DOHH2 (cell line): ENCODE measurements at regions not wholly inside any gene's neighbourhood (a gene's known extent, or its start where the extent isn't known, plus 50 kb on each side); places are given as distances from the start of the nearest gene placed in this dataset.

Source experiments
- CTCF ChIP-seq: fragments of 200-600 bp; sonication (generic); IDR thresholded peaks from one replicate; pipeline ENCODE4 v1.5.1; 2014; ENCODE audit warnings: antibody characterized with exemption, mild to moderate bottlenecking, low read depth, low read length; ENCODE audit not compliant: poor library complexity, severe bottlenecking
- EZH2phosphoT487 ChIP-seq: fragments of 200-600 bp; sonication (generic); IDR thresholded peaks from 2 replicates; pipeline ENCODE4 v1.6.1; 2017; ENCODE audit warnings: borderline replicate concordance, mild to moderate bottlenecking, antibody characterized with exemption, low read length, moderate library complexity, mixed read lengths

- TF ChIP-seq CTCF (no peak), EZH2phosphoT487 (no peak)
These were observed 80.1 kb upstream of the STT3B start for GRCh38 chr3:31452495-31453106.
